MCF 10A (cell line): ENCODE measurements at regions not wholly inside any gene's neighbourhood (a gene's known extent, or its start where the extent isn't known, plus 50 kb on each side); places are given as distances from the start of the nearest gene placed in this dataset.

Experiments used
- BruUV-seq: library from RNA; stranded (reverse); fragments of 400-500 nt; replicated peaks from 2 replicates; lab custom pipeline; 2021; lab: Mats Ljungman, UMichigan
- CTCF ChIA-PET: fragments of 300-600 bp; sonication (Branson Sonifier 250); formaldehyde crosslinking; extraction: SDS; loops from one replicate; lab custom pipeline; 2021; ENCODE audit warnings: antibody characterized with exemption, inconsistent platforms; lab: Yijun Ruan, JAX
- POLR2A ChIA-PET: fragments of 300-600, 350-650 bp; sonication (Branson Sonifier 250); formaldehyde crosslinking; extraction: SDS; loops from one replicate; lab custom pipeline; 2020; ENCODE audit warnings: antibody characterized with exemption, inconsistent platforms; lab: Yijun Ruan, JAX
- DNase-seq: peaks from one replicate; pipeline ENCODE4 v3.0.0-alpha.2; 2018; ENCODE audit not compliant: unreplicated experiment
- H3K27ac Mint-ChIP-seq: one replicate; pipeline ENCODE4 v1.8.0; 2022; ENCODE audit warnings: mild to moderate bottlenecking, low read depth, mixed read lengths; ENCODE audit not compliant: unreplicated experiment
- H3K27me3 Mint-ChIP-seq: one replicate; pipeline ENCODE4 v1.8.0; 2022; ENCODE audit warnings: mixed read lengths; ENCODE audit not compliant: insufficient read depth, unreplicated experiment
- H3K36me3 Mint-ChIP-seq: one replicate; pipeline ENCODE4 v1.8.0; 2022; ENCODE audit warnings: mild to moderate bottlenecking, moderate library complexity, mixed read lengths; ENCODE audit not compliant: insufficient read depth, unreplicated experiment
- H3K4me1 Mint-ChIP-seq: one replicate; pipeline ENCODE4 v1.8.0; 2022; ENCODE audit warnings: mixed read lengths; ENCODE audit not compliant: insufficient read depth, unreplicated experiment
- H3K4me3 Mint-ChIP-seq: one replicate; pipeline ENCODE4 v1.8.0; 2022; ENCODE audit warnings: mild to moderate bottlenecking, moderate library complexity, mixed read lengths; ENCODE audit not compliant: unreplicated experiment
- H3K9me3 Mint-ChIP-seq: one replicate; pipeline ENCODE4 v1.8.0; 2022; ENCODE audit warnings: mixed read lengths; ENCODE audit not compliant: unreplicated experiment
- intact Hi-C: fragments of 100-400 bp; cut with micrococcal nuclease; formaldehyde crosslinking; loops from 2 replicates; pipeline ENCODE4 v1.14.1; 2022
- TF ChIP-seq, protein P1 (sequence below): fragments of 200-600 bp; IDR thresholded peaks from one replicate; pipeline ENCODE4 v1.8.0; 2022; ENCODE audit warnings: antibody characterized with exemption, mild to moderate bottlenecking; ENCODE audit not compliant: unreplicated experiment

DNA sequence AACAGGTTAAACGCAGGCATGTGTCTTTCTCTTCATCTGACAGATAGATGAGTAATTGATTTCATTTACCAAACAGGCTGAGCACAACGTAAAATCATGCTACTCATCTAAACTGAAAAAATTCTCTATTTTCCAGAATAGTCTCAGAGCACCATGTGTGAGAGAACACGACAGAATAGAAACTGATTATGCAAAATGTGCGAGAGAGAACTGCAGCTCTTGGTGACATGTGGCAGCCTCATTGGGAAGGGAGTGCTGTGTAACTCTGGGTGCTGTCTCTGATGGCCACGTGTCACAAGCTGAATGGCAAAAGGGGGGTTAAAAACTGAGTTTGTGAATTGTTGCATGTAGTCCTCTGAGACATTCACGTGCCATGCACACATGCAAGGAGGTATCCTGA is 143.7 kb upstream of the ATXN1 start:
- no TSS peak for BruUV-seq
- no peaks in the 10 kb centered on the region for H3K36me3 Mint-ChIP-seq
- H3K27me3 Mint-ChIP-seq: peaks cover 31% of the 10 kb centered on the region
- H3K4me1 Mint-ChIP-seq: peaks cover 11% of the 10 kb centered on the region
- no peak overlapping the region for H3K27ac Mint-ChIP-seq
- POLR2A ChIA-PET: no interaction called here
- no peak for DNase-seq
- no peak overlapping the region for H3K4me3 Mint-ChIP-seq
- intact Hi-C loops: no loop called here
- H3K9me3 Mint-ChIP-seq: no peaks in the 10 kb centered on the region
- CTCF ChIA-PET: interaction anchor here (0.6 kb wide), 1 partner anchor 82 kb away, joined by 4 read pairs; no protein-coding TSS in a partner anchor
- TF ChIP-seq, protein P1, sequence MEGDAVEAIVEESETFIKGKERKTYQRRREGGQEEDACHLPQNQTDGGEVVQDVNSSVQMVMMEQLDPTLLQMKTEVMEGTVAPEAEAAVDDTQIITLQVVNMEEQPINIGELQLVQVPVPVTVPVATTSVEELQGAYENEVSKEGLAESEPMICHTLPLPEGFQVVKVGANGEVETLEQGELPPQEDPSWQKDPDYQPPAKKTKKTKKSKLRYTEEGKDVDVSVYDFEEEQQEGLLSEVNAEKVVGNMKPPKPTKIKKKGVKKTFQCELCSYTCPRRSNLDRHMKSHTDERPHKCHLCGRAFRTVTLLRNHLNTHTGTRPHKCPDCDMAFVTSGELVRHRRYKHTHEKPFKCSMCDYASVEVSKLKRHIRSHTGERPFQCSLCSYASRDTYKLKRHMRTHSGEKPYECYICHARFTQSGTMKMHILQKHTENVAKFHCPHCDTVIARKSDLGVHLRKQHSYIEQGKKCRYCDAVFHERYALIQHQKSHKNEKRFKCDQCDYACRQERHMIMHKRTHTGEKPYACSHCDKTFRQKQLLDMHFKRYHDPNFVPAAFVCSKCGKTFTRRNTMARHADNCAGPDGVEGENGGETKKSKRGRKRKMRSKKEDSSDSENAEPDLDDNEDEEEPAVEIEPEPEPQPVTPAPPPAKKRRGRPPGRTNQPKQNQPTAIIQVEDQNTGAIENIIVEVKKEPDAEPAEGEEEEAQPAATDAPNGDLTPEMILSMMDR: no peak

DNA sequence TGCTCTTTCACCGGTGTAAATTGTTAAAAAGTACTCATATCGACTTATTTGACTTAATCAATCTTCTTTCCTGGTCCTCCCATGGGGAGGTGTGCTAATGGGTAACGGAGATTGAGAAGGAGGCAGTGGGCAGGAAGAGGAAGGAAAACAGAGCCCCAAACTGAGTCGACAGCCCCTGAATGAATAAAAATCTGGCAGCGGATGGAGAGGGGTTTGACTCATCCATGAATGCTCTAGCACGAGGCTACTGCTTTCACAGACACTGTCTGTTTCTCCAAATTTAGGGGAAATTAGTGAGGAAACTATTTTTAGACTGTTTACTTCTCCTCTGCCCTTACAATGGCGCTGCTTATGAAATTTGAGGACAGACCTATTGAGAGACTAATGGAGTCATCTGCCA is 142.2 kb upstream of the ATXN1 start:
- ChIA-PET POLR2A (no interaction called here), CTCF (no interaction called here)
- Mint-ChIP-seq H3K4me1 (peaks cover 11% of the 10 kb centered on the region), H3K4me3 (no peak overlapping the region), H3K9me3 (no peaks in the 10 kb centered on the region), H3K27me3 (peaks cover 31% of the 10 kb centered on the region), H3K27ac (no peak overlapping the region), H3K36me3 (no peaks in the 10 kb centered on the region)
- TF ChIP-seq, protein P1: no peak
- peak; percentile 11 for DNase-seq
- intact Hi-C loops: no loop called here
- BruUV-seq: no TSS peak

DNA sequence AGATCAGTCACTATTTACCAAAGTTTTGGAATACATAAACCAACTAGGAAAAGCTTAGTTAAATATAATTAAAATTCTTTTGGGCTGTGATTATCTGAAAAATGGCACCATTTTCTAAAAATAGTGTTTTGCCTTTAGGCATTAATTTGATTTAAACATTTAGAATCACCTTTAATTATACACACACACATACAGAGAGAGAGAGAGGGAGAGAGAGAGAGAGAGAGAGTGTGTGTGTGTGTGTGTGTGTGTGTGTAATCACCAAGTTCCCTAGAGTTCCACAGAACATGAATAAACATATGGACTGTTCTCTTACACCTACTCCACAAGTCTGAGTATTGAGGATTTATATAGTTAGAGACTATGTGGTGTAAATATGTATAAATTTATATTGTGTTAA is 141.2 kb upstream of the ATXN1 start:
- no peak overlapping the region for H3K4me3 Mint-ChIP-seq
- intact Hi-C loops: no loop called here
- BruUV-seq: no TSS peak
- peaks cover 31% of the 10 kb centered on the region for H3K27me3 Mint-ChIP-seq
- CTCF ChIA-PET: no interaction called here
- H3K36me3 Mint-ChIP-seq: no peaks in the 10 kb centered on the region
- peaks cover 11% of the 10 kb centered on the region for H3K4me1 Mint-ChIP-seq
- H3K9me3 Mint-ChIP-seq: no peaks in the 10 kb centered on the region
- H3K27ac Mint-ChIP-seq: no peak overlapping the region
- no peak for DNase-seq
- POLR2A ChIA-PET: interaction anchor here (0.6 to 1.0 kb wide), 4 partner anchors 8 to 163 kb away, joined by 3 to 7 read pairs (median 3); no protein-coding TSS in a partner anchor
- TF ChIP-seq, protein P1: no peak

GRCh38 chr6:16901782-16902181 is 140.5 kb upstream of the ATXN1 start:
- Mint-ChIP-seq H3K27me3 (peaks cover 27% of the 10 kb centered on the region), H3K4me1 (peaks cover 11% of the 10 kb centered on the region), H3K9me3 (no peaks in the 10 kb centered on the region), H3K36me3 (no peaks in the 10 kb centered on the region), H3K4me3 (no peak overlapping the region), H3K27ac (no peak overlapping the region)
- POLR2A ChIA-PET: interaction anchor here (0.6 to 1.0 kb wide), 4 partner anchors 9 to 162 kb away, joined by 3 to 7 read pairs (median 3); no protein-coding TSS in a partner anchor
- TF ChIP-seq, protein P1: no peak
- peak; percentile 86 for DNase-seq
- no TSS peak for BruUV-seq
- CTCF ChIA-PET: interaction anchor here (0.5 kb wide), 1 partner anchor 126 kb away, joined by 4 read pairs; no protein-coding TSS in a partner anchor
- intact Hi-C loops: no loop called here
